PC-9 (cell line): ENCODE measurements at regions not wholly inside any gene's neighbourhood (a gene's known extent, or its start where the extent isn't known, plus 50 kb on each side); places are given as distances from the start of the nearest gene placed in this dataset.

Source experiments
- BruUV-seq: library from RNA; stranded (reverse); fragments of 400-500 nt; replicated peaks from 2 replicates; lab custom pipeline; 2021; lab: Mats Ljungman, UMichigan
- CTCF ChIA-PET: fragments of 300-600 bp; sonication (Branson Sonifier 250); formaldehyde crosslinking; loops from one replicate; lab custom pipeline; 2022; ENCODE audit warnings: antibody characterized with exemption; lab: Charles Lee
- POLR2A ChIA-PET: fragments of 300-600 bp; sonication (Branson Sonifier 250); formaldehyde crosslinking; loops from one replicate; lab custom pipeline; 2022; ENCODE audit warnings: antibody characterized with exemption; ENCODE audit not compliant: unreplicated experiment; lab: Charles Lee
- DNase-seq, 2 experiments: peaks; one replicate each; pipeline versions ENCODE4 v3.0.0 to v3.0.0-alpha.2; 2015 to 2022; ENCODE audit warnings: mixed read lengths in 1 of 2
- H2AFZ ChIP-seq: fragments of 200-600 bp; sonication (generic); 2 replicates; pipeline ENCODE4 v1.8.1; 2017; ENCODE audit warnings: antibody characterized with exemption
- H3F3A ChIP-seq: fragments of 200-600 bp; sonication (generic); 2 replicates; pipeline ENCODE4 v1.8.1; 2017; ENCODE audit warnings: antibody characterized with exemption, mild to moderate bottlenecking, low read depth; ENCODE audit not compliant: insufficient read depth
- H3K27ac ChIP-seq: fragments of 200-600 bp; sonication (generic); 2 replicates; pipeline ENCODE4 v1.6.1; 2016; ENCODE audit warnings: mixed run types
- H3K27me3 ChIP-seq: fragments of 200-600 bp; sonication (generic); 2 replicates; pipeline ENCODE4 v1.6.1; 2016; ENCODE audit warnings: low read depth, mixed run types; ENCODE audit not compliant: insufficient read depth
- H3K36me3 ChIP-seq: fragments of 200-600 bp; sonication (generic); 2 replicates; pipeline ENCODE4 v1.6.1; 2016; ENCODE audit warnings: low read depth, mixed run types
- H3K4me1 ChIP-seq: fragments of 200-600 bp; sonication (generic); replicated peaks from 2 replicates; pipeline ENCODE4 v1.6.1; 2016; ENCODE audit warnings: mixed run types; ENCODE audit not compliant: insufficient read depth
- H3K4me2 ChIP-seq: fragments of 200-600 bp; sonication (generic); 2 replicates; pipeline ENCODE4 v1.6.1; 2017; ENCODE audit warnings: mixed run types
- H3K4me3 ChIP-seq: fragments of 200-600 bp; sonication (generic); 2 replicates; pipeline ENCODE4 v1.6.1; 2016; ENCODE audit warnings: mixed run types
- H3K79me2 ChIP-seq: fragments of 200-600 bp; sonication (generic); 2 replicates; pipeline ENCODE4 v1.6.1; 2017; ENCODE audit warnings: low read depth, mixed run types
- H3K9me2 ChIP-seq: fragments of 200-600 bp; sonication (generic); 2 replicates; pipeline ENCODE4 v1.8.1; 2017; ENCODE audit warnings: mild to moderate bottlenecking; ENCODE audit not compliant: insufficient read depth
- H3K9me3 ChIP-seq: fragments of 200-600 bp; sonication (generic); 2 replicates; pipeline ENCODE4 v1.8.1; 2016; ENCODE audit warnings: low read depth; ENCODE audit not compliant: insufficient read depth
- H4K20me1 ChIP-seq: fragments of 200-600 bp; sonication (generic); 2 replicates; pipeline ENCODE4 v1.8.1; 2017; ENCODE audit not compliant: insufficient read depth
- EZH2 ChIP-seq: fragments of 200-600 bp; sonication (generic); IDR thresholded peaks from 2 replicates; pipeline ENCODE4 v1.8.0; 2017; ENCODE audit warnings: antibody characterized with exemption, low read depth
- intact Hi-C: fragments of 100-400 bp; cut with micrococcal nuclease; formaldehyde crosslinking; loops from one replicate; pipeline ENCODE4 v1.10.0; 2022; ENCODE audit not compliant: unreplicated experiment
- TF ChIP-seq, protein P1 (sequence below): fragments of 200-600 bp; sonication (generic); conservative IDR thresholded peaks from 2 replicates; pipeline ENCODE4 v1.6.1; 2017; ENCODE audit warnings: mixed run types, antibody characterized with exemption, mild to moderate bottlenecking, moderate library complexity

DNA sequence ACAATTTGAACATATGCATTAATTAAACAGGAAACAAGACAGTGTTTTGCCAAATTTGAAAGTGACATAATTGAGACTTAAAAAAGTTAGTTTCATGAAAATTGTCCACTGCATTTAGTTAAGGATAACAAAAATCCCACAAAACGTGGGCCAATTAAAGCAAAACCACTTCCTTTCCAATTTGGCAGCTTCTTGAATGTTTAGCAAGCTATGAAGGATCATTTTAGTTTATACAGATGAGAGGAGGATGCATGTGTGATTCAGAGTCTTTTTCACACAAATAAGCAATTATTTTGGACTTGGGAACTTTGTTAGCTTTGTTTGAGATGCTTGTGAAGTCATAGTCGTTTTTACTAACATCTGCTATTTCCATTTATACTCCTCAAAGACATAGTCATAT, 109.6 kb downstream of the ATXN7L3B start:
- Histone ChIP-seq H3K27me3 (no peaks in the 10 kb centered on the region), H3K27ac (no peak overlapping the region), H3K79me2 (no peaks in the 10 kb centered on the region), H3K9me3 (no peaks in the 10 kb centered on the region), H2AFZ (0 out of 2 replicates have a peak overlapping the region, but pooled peaks have one; percentile 31), H3K9me2 (no peaks in the 10 kb centered on the region), H3K36me3 (no peaks in the 10 kb centered on the region), H3K4me1 (no peaks in the 10 kb centered on the region), H3K4me2 (no peak overlapping the region), H4K20me1 (no peaks in the 10 kb centered on the region), H3F3A (no peaks in the 10 kb centered on the region), H3K4me3 (no peak overlapping the region)
- intact Hi-C loops: loop anchor here (5.0 kb wide), 1 partner anchor 230 kb away; no protein-coding TSS in a partner anchor
- no peak for DNase-seq
- CTCF ChIA-PET: interaction anchor here (0.6 kb wide), 2 partner anchors 50 to 324 kb away, joined by 4 to 5 read pairs; no protein-coding TSS in a partner anchor
- BruUV-seq: no TSS peak
- TF ChIP-seq, protein P1, sequence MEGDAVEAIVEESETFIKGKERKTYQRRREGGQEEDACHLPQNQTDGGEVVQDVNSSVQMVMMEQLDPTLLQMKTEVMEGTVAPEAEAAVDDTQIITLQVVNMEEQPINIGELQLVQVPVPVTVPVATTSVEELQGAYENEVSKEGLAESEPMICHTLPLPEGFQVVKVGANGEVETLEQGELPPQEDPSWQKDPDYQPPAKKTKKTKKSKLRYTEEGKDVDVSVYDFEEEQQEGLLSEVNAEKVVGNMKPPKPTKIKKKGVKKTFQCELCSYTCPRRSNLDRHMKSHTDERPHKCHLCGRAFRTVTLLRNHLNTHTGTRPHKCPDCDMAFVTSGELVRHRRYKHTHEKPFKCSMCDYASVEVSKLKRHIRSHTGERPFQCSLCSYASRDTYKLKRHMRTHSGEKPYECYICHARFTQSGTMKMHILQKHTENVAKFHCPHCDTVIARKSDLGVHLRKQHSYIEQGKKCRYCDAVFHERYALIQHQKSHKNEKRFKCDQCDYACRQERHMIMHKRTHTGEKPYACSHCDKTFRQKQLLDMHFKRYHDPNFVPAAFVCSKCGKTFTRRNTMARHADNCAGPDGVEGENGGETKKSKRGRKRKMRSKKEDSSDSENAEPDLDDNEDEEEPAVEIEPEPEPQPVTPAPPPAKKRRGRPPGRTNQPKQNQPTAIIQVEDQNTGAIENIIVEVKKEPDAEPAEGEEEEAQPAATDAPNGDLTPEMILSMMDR: no peak
- no peak for TF ChIP-seq EZH2
- POLR2A ChIA-PET: no interaction called here

DNA sequence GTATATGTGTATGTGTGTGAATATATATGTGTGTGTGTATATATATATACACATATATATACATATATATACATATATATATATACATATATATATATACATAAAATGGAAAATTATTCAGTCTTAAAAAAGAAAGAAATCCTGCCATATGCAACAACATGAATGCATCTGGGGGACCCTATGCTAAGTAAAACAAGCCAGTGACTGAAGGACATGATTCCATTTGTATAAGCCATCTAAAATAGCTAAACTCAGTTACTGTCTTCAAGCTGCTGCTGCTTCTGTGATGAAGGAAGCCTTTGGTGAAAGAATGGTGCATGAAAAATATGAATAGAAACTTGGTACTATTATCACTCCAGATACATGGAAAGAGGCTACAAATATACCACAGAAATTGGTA, 118.6 kb downstream of the ATXN7L3B start:
- H2AFZ ChIP-seq: no peak overlapping the region
- ChIA-PET CTCF (no interaction called here), POLR2A (no interaction called here)
- no peak overlapping the region for H3K4me2 ChIP-seq
- DNase-seq: no peak
- H3K27me3 ChIP-seq: no peaks in the 10 kb centered on the region
- intact Hi-C loops: no loop called here
- H3K27ac ChIP-seq: no peak overlapping the region
- TF ChIP-seq EZH2: no peak
- TF ChIP-seq, protein P1: no peak
- H3K79me2 ChIP-seq: no peaks in the 10 kb centered on the region
- H3K36me3 ChIP-seq: no peaks in the 10 kb centered on the region
- no peaks in the 10 kb centered on the region for H3K9me2 ChIP-seq
- H3F3A ChIP-seq: no peaks in the 10 kb centered on the region
- no peaks in the 10 kb centered on the region for H3K4me1 ChIP-seq
- no peaks in the 10 kb centered on the region for H3K9me3 ChIP-seq
- no TSS peak for BruUV-seq
- no peaks in the 10 kb centered on the region for H4K20me1 ChIP-seq
- no peak overlapping the region for H3K4me3 ChIP-seq

DNA sequence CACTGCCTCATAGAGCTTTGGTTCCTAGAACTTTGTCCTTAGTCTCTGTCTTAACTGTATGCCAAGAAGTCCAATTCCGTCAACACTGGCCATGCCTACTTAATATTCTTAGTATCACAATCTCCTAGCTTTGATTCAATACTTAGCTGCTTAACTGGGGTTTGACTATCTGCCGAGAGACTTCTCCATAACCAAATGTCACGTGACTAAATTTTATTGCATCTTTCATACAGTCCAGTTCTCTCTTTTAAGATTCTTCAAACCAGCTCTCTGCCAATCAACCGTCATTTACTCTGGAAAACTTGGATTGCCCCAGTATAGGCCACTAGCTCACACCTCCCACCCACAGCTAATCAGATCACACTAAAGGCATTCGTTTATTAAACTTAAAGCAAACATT, 122.8 kb downstream of the ATXN7L3B start:
- no peaks in the 10 kb centered on the region for H3K9me2 ChIP-seq
- ChIA-PET POLR2A (no interaction called here), CTCF (interaction anchor here (0.6 kb wide), 1 partner anchor 393 kb away, joined by 3 read pairs; no protein-coding TSS in a partner anchor)
- no peaks in the 10 kb centered on the region for H3K9me3 ChIP-seq
- no peaks in the 10 kb centered on the region for H3F3A ChIP-seq
- no peak overlapping the region for H2AFZ ChIP-seq
- H3K4me1 ChIP-seq: no peaks in the 10 kb centered on the region
- no peak overlapping the region for H3K4me2 ChIP-seq
- no TSS peak for BruUV-seq
- H4K20me1 ChIP-seq: no peaks in the 10 kb centered on the region
- intact Hi-C loops: no loop called here
- TF ChIP-seq, protein P1: no peak
- no peak for TF ChIP-seq EZH2
- H3K27ac ChIP-seq: no peak overlapping the region
- H3K4me3 ChIP-seq: no peak overlapping the region
- no peak for DNase-seq
- H3K36me3 ChIP-seq: no peaks in the 10 kb centered on the region
- no peaks in the 10 kb centered on the region for H3K79me2 ChIP-seq
- H3K27me3 ChIP-seq: no peaks in the 10 kb centered on the region
